ENCODE measurements at regions not wholly inside any gene's neighbourhood (a gene's known extent, or its start where the extent isn't known, plus 50 kb on each side); places are given as distances from the start of the nearest gene placed in this dataset.
"Not testable (repeated sequence)": the region's sequence is repeated elsewhere in the genome, so short reads cannot be mapped to it uniquely, and the experiment has no call there.

DNA sequence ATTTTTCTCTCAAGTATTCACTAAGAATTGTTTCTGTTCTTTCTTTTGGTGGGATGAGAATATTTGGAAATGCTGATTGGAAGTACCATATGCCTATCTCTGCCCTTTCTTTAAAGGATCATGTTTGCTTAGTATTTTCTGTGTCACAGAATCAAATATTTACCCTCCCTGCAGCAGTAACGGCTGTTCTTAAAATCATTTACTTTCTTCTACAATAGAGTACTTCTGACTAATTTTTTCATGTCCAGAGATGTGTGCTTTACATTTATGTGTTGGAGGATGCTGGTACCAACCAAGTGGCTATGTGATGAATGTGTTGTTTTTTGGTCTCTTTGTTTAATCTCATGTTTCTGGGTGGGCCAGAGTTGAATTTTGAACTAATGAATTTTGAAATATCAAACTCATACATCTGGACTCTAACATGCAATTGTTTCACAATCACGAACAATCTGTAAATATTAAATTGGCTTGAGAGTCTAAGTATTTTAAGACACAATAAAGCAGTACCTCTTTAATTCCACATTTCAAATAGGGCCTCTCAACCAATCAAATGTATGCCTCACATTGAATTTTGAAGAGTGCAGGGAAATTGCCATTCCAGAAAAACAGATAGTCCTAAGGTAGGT, 59.4 kb upstream of the ARSJ start:
- DNase-seq (no peak), ATAC-seq (no peak)
- H3K9me3 ChIP-seq = no peaks in the 10 kb centered on the region
- 83 to 92% (median 88%) methylated on average over 2 of the region's 2 CpGs for WGBS, 4 donors
- TF ChIP-seq CTCF (IDR thresholded peaks at IDR 0.05) (no peak), POLR2A (IDR thresholded peaks at IDR 0.05) (no peak)
- no peaks in the 10 kb centered on the region for H3K4me1 ChIP-seq
- no peak overlapping the region for H3K27ac ChIP-seq
- no peaks in the 10 kb centered on the region for H3K27me3 ChIP-seq
- H3K4me3 ChIP-seq = no peak overlapping the region
- H3K36me3 ChIP-seq = no peaks in the 10 kb centered on the region
- intact Hi-C loops (cut with DNase I) = no loop called here

DNA sequence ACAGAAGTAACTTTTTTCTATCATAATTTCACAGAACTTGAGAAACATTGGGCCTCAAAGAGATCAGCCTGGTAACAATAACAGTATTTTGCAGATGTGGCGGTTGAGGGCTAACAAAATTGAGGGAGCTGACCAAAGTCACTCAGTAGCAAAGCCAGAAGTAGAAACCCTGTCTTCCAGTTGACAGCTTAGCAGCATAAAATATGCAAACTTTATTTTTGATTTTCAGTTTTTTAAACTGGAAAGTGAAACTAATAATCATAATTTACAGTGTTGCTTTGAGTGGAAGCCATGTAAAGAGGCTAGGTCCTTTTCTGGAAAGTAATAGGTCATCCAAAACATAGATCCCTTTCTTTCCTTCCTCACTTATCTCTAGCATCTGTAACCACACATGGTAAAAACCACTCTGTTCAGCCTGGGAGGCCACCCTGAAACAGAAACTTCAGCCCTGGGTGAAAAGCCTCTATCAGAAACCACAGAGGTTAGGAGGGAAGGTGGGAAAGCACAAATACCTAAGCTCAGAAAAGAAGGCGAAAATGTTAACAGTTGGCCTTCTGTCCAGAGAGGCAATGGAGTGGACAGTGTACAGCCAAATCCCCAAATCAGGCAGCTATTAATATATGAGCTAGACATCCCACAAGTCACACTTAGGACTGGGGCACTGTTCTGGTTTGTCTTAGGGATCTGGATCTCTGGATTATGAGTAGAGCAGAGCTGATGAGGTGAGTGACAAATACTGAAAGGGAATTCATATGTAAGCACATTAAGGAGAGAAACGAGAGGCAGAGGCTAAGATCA, 61.1 kb upstream of the ARSJ start:
- DNase-seq = no peak
- 52 to 63% (median 56%) methylated on average over 3 of the region's 3 CpGs for WGBS, 4 donors

DNA sequence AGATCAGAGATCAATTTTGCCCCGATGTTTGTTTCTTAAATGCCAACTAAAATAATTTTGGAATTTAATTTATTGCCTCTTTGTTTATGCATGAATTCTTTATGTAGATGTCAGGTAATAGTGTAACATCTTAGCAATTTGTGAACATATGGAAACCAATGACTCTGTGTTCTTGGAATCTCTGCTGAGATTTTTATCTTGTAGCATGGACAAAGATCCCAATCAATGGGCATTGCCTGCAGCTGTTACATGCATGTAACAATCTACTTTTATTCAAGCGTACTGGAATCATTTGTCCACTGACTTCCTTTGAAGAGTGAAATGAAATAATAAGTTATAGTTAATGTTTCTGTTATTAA, 61.6 kb upstream of the ARSJ start:
- Histone ChIP-seq H3K4me1 (no peaks in the 10 kb centered on the region), H3K27ac (no peak overlapping the region), H3K4me3 (no peak overlapping the region), H3K36me3 (no peaks in the 10 kb centered on the region), H3K27me3 (no peaks in the 10 kb centered on the region), H3K9me3 (no peaks in the 10 kb centered on the region)
- DNase-seq = no peak
- no peak for ATAC-seq
- WGBS, 4 donors = 89 to 92% (median 91%) methylated on average over 2 of the region's 2 CpGs
- intact Hi-C loops (cut with DNase I) = no loop called here
- TF ChIP-seq POLR2A (IDR thresholded peaks at IDR 0.05) (no peak), CTCF (IDR thresholded peaks at IDR 0.05) (no peak)

More for the DNA sequence above, 61.1 kb upstream of the ARSJ start:
- no peaks in the 10 kb centered on the region for H3K4me1 ChIP-seq
- no peaks in the 10 kb centered on the region for H3K36me3 ChIP-seq
- H3K27me3 ChIP-seq = no peaks in the 10 kb centered on the region
- intact Hi-C loops (cut with DNase I) = no loop called here
- H3K9me3 ChIP-seq = no peaks in the 10 kb centered on the region
- H3K4me3 ChIP-seq = no peak overlapping the region
- H3K27ac ChIP-seq = no peak overlapping the region
- no peak for ATAC-seq
- TF ChIP-seq POLR2A (IDR thresholded peaks at IDR 0.05) = no peak
- no peak for TF ChIP-seq CTCF (IDR thresholded peaks at IDR 0.05)

DNA sequence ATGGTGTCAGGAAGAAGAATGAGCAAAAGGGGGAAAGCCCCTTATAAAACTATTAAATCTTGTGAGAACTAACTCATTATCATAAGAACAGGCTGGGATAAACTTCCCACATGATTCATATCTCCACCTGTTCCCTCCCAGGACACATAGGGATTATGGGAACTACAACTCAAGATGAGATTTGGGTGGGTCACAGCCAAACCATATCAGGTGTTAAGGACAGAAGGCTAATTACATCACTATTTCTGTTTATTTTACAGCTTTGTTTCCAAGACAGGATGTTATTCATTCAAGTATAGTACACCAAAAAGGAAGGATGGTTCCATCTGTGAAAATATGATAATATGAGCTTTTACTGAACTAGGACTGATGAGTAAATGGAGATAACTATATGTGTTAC, 63.7 kb upstream of the ARSJ start:
- no peak for DNase-seq
- H3K9me3 ChIP-seq = no peaks in the 10 kb centered on the region
- H3K27me3 ChIP-seq = no peaks in the 10 kb centered on the region
- TF ChIP-seq CTCF (IDR thresholded peaks at IDR 0.05) = no peak
- no peak for TF ChIP-seq POLR2A (IDR thresholded peaks at IDR 0.05)
- H3K4me3 ChIP-seq = no peak overlapping the region
- H3K27ac ChIP-seq = no peak overlapping the region
- no peaks in the 10 kb centered on the region for H3K4me1 ChIP-seq
- no peaks in the 10 kb centered on the region for H3K36me3 ChIP-seq
- intact Hi-C loops (cut with DNase I) = no loop called here
- ATAC-seq = no peak

GRCh38 chr4:114044351-114044750, 64.9 kb upstream of the ARSJ start:
- ATAC-seq; H3K27me3 ChIP-seq; H3K9me3 ChIP-seq; H3K4me3 ChIP-seq; H3K4me1 ChIP-seq; DNase-seq; H3K27ac ChIP-seq; intact Hi-C loops (cut with DNase I); H3K36me3 ChIP-seq: not testable (repeated sequence)
- 93 to 95% (median 94%) methylated on average over 14 of the region's 14 CpGs for WGBS, 4 donors
